Lung microvascular endothelial cell (primary cell): ENCODE measurements at regions not wholly inside any gene's neighbourhood (a gene's known extent, or its start where the extent isn't known, plus 50 kb on each side); places are given as distances from the start of the nearest gene placed in this dataset.
"Not testable (repeated sequence)": the region's sequence is repeated elsewhere in the genome, so short reads cannot be mapped to it uniquely, and the experiment has no call there.

Experiments
- DNase-seq, 2 donors: peaks; one replicate each; pipeline versions ENCODE4 v3.0.0 to v3.0.0-alpha.2; 2010; ENCODE audit warnings: low read depth in 2 of 2

GRCh38 chr6:149127212-149127611 lies 190.3 kb upstream of the TAB2 start:
- DNase-seq = peak; percentile 4 to 12

GRCh38 chr6:149128489-149129145 lies 188.9 kb upstream of the TAB2 start:
- DNase-seq = no peak

GRCh38 chr6:149129371-149130077 lies 188.0 kb upstream of the TAB2 start:
- no peak for DNase-seq

- DNase-seq = no peak
Measured at GRCh38 chr6:149130090-149130489, 187.4 kb upstream of the TAB2 start.

- no peak for DNase-seq
Measured at GRCh38 chr6:149130508-149130907, 187.0 kb upstream of the TAB2 start.

GRCh38 chr6:149131891-149132290 lies 185.6 kb upstream of the TAB2 start:
- no peak for DNase-seq

- DNase-seq = no peak
Measured at GRCh38 chr6:149132336-149132735, 185.2 kb upstream of the TAB2 start.

- DNase-seq = no peak
Measured at GRCh38 chr6:149134511-149134933, 183.0 kb upstream of the TAB2 start.

- DNase-seq = no peak
Measured at GRCh38 chr6:149135809-149136208, 181.7 kb upstream of the TAB2 start.

- DNase-seq = no peak
Measured at GRCh38 chr6:149136273-149136912, 181.1 kb upstream of the TAB2 start.

GRCh38 chr6:149136913-149137286 lies 180.6 kb upstream of the TAB2 start:
- no peak for DNase-seq

- no peak for DNase-seq
Measured at GRCh38 chr6:149137594-149137993, 179.9 kb upstream of the TAB2 start.

GRCh38 chr6:149138089-149138488 lies 179.4 kb upstream of the TAB2 start:
- DNase-seq = no peak

- no peak for DNase-seq
Measured at GRCh38 chr6:149138699-149139294, 178.7 kb upstream of the TAB2 start.

- no peak for DNase-seq
Measured at GRCh38 chr6:149139782-149140136, 177.8 kb upstream of the TAB2 start.

- no peak for DNase-seq
Measured at GRCh38 chr6:149140137-149140909, 177.2 kb upstream of the TAB2 start.

- no peak for DNase-seq
Measured at GRCh38 chr6:149140910-149141290, 176.6 kb upstream of the TAB2 start.

GRCh38 chr6:149142924-149143429 lies 174.5 kb upstream of the TAB2 start:
- no peak for DNase-seq

GRCh38 chr6:149145800-149146199 lies 171.7 kb upstream of the TAB2 start:
- not testable (repeated sequence) for DNase-seq

GRCh38 chr6:149147195-149147594 lies 170.3 kb upstream of the TAB2 start:
- DNase-seq = no peak

GRCh38 chr6:149147938-149148718 lies 169.4 kb upstream of the TAB2 start:
- no peak for DNase-seq
